Spleen (tissue), 7 donors: ENCODE measurements at regions not wholly inside any gene's neighbourhood (a gene's known extent, or its start where the extent isn't known, plus 50 kb on each side); places are given as distances from the start of the nearest gene placed in this dataset.

Experiments
- CTCF ChIP-seq, 11 experiments: fragments of 200-600 bp in 7 of 11; fragments of 450-650 bp in 4 of 11; sonication (generic) in 4 of 11; IDR thresholded peaks in 8 of 11; conservative IDR thresholded peaks in 3 of 11; 1 replicate in 7 of 11; 2 replicates in 4 of 11; pipeline versions ENCODE4 v1.4.0 to v1.8.0; 2016 to 2021; ENCODE audit warnings: antibody characterized with exemption in 11 of 11, inconsistent platforms in 4 of 11, mild to moderate bottlenecking in 1 of 11
- POLR2A ChIP-seq, 3 donors: fragments of 450-650 bp; IDR thresholded peaks; one replicate each; pipeline ENCODE4 v1.5.1; 2017; ENCODE audit warnings: antibody characterized with exemption in 3 of 3, mild to moderate bottlenecking in 1 of 3
- POLR2AphosphoS5 ChIP-seq, 3 donors: sonication (generic); formaldehyde crosslinking; IDR thresholded peaks; one replicate each; pipeline ENCODE4 v1.5.1; 2017; ENCODE audit warnings: antibody characterized with exemption in 3 of 3
- donor health status: DM: no; HTN: no; CAD: no; lungs with moderate emphysema.
- donor health status: DM: no; HTN: no; CAD: no.
- donor health status: DM: no; HTN: no; CAD: no.

DNA sequence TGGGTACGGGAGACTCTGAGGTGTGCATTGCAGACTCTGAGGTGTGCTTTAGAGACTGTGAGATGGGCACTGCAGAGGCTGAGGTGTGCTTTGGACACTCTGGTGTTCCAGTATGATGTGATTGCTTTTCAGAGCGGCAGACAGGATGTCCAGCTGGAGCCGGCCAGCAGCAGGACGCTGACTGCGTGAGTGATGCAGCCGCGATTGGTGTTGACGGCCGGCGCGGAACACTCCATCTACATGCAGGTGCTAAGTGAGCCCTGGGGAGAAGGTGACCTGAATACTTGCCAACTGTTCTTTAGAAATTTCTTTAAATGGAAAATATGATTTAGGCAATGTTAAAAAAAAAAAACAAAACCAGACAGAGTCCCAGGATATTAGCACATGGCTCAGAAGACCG lies 103.1 kb upstream of the PPP2R3B start:
- no peak for TF ChIP-seq CTCF (IDR thresholded peaks at IDR 0.05 in 8 of 11, conservative IDR thresholded peaks at IDR 0.05 in 3 of 11)
- TF ChIP-seq POLR2AphosphoS5 (IDR thresholded peaks at IDR 0.05), result no peak
- no peak for TF ChIP-seq POLR2A (IDR thresholded peaks at IDR 0.05)
